Neural crest cell (in vitro differentiated cells): ENCODE measurements at regions not wholly inside any gene's neighbourhood (a gene's known extent, or its start where the extent isn't known, plus 50 kb on each side); places are given as distances from the start of the nearest gene placed in this dataset.

ENCODE experiments used
- DNase-seq: peaks from one replicate; pipeline ENCODE4 v3.0.0; 2021; ENCODE audit warnings: low read depth, mixed read lengths, low spot score
- H3K27ac Mint-ChIP-seq: one replicate; pipeline ENCODE4 v1.8.0; 2021; ENCODE audit warnings: mild to moderate bottlenecking, mixed read lengths; ENCODE audit not compliant: unreplicated experiment
- H3K27me3 Mint-ChIP-seq: 2 replicates; pipeline ENCODE4 v1.8.0; 2021; ENCODE audit warnings: low read depth, mild to moderate bottlenecking, mixed read lengths
- H3K36me3 Mint-ChIP-seq: 2 replicates; pipeline ENCODE4 v1.8.0; 2021; ENCODE audit warnings: low read depth, mild to moderate bottlenecking, mixed read lengths
- H3K4me1 Mint-ChIP-seq: 2 replicates; pipeline ENCODE4 v1.8.0; 2021; ENCODE audit warnings: mixed read lengths
- H3K4me3 Mint-ChIP-seq: one replicate; pipeline ENCODE4 v1.8.0; 2021; ENCODE audit warnings: mild to moderate bottlenecking, mixed read lengths
- H3K9me3 Mint-ChIP-seq: 2 replicates; pipeline ENCODE4 v1.8.0; 2021; ENCODE audit warnings: mixed read lengths
- CTCF ChIP-seq: fragments of 200-600 bp; sonication (generic); conservative IDR thresholded peaks from 2 replicates; pipeline ENCODE4 v1.5.0; 2021; ENCODE audit warnings: antibody characterized with exemption, mild to moderate bottlenecking

GRCh38 chr16:73339821-73340220, 291.9 kb upstream of the ZFHX3 start:
- no peaks in the 10 kb centered on the region for H3K9me3 Mint-ChIP-seq
- DNase-seq = no peak
- H3K27me3 Mint-ChIP-seq = no peaks in the 10 kb centered on the region
- H3K27ac Mint-ChIP-seq = no peak overlapping the region
- no peak overlapping the region for H3K4me3 Mint-ChIP-seq
- no peaks in the 10 kb centered on the region for H3K36me3 Mint-ChIP-seq
- TF ChIP-seq CTCF = no peak
- H3K4me1 Mint-ChIP-seq = no peaks in the 10 kb centered on the region

DNA sequence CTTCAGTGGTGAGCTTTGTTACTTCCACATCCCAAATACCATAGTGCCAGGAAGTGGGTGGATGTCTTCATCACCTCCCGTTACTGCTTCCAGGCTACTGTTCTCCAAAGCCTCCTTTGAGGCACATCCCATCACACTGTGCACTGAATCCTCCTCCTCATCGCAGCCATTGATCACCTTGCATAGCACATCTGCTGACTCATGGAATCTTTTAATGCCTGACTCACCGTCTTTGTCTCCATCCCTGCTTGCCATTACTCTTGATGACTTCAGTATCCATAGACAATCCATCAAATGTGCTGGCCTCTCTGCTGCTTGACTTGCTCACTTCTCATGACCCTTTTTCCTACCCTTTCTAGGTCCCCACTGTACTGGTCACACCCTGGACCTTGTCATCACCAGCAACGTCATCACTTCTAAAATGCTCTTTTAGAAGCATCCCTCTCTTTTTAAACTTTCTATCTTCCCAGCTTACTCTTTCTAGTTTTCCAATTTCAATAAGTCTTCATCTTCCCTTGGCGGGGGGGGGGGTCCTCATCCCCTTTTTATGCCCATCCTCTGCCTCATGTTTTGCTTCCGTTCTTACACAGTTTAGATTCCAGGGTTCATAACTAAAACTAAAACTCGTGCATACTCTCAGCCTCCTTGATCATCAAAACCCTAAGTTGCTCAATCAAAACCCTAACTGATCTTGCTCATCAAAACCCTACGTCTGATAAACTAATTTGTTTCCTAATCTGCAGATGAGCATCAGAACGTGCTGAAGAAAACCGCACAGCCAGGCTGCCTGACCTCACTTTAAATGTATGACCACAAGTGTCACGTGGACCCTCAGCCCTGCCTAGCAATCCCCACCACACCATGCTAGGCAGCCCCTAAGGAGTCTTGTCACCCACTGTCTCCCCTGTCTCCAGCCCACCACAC, 289.7 kb upstream of the ZFHX3 start:
- H3K36me3 Mint-ChIP-seq = no peaks in the 10 kb centered on the region
- DNase-seq = no peak
- H3K4me1 Mint-ChIP-seq = no peaks in the 10 kb centered on the region
- TF ChIP-seq CTCF = no peak
- no peak overlapping the region for H3K27ac Mint-ChIP-seq
- no peaks in the 10 kb centered on the region for H3K27me3 Mint-ChIP-seq
- no peaks in the 10 kb centered on the region for H3K9me3 Mint-ChIP-seq
- no peak overlapping the region for H3K4me3 Mint-ChIP-seq

DNA sequence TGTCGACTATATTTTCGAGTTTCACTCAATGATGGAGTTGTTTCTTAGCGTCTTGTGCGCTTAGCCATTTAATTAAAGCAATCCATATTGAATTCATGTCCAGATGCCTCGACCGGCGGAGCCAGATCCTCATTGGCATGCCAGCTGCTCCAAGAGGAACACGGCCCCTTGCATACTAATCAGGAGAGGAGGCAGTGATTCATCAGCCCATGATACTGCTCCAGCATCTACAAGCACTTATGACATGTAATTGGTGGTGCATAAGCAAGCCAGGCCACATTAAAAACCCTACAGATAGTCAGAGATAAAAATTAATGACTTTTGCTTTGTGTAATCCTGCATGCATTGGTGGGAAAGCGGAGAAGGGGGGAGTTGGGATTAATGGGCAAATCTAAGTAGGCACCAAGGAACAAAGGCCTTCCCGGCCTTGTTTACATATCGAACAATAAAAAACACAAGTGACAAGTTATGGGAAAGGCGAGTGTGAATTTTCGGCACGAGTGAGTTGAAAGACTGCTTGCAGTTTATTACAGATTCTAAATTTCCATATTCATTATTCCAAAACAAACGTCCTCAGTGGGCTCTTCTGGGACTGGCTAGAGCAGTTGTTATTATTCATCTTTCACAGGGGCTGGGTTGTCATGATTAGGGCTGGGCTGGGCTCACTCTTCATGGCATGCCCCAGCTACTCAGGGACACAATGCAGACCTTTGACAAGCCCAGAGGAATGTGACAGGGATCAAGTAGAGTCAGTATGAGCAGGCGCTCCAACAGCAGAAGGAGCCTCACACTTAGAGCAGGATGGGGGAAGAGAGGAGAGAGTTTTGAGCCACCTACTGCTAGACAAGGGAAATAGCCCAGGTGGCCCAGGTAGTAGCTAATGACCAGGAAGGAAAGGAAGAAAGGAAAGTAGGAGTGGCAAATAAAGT, 281.7 kb upstream of the ZFHX3 start:
- no peaks in the 10 kb centered on the region for H3K36me3 Mint-ChIP-seq
- no peak for DNase-seq
- no peak overlapping the region for H3K27ac Mint-ChIP-seq
- TF ChIP-seq CTCF = peak; percentile 40
- no peaks in the 10 kb centered on the region for H3K27me3 Mint-ChIP-seq
- no peak overlapping the region for H3K4me3 Mint-ChIP-seq
- peaks cover 2% of the 10 kb centered on the region for H3K9me3 Mint-ChIP-seq
- H3K4me1 Mint-ChIP-seq = no peaks in the 10 kb centered on the region

DNA sequence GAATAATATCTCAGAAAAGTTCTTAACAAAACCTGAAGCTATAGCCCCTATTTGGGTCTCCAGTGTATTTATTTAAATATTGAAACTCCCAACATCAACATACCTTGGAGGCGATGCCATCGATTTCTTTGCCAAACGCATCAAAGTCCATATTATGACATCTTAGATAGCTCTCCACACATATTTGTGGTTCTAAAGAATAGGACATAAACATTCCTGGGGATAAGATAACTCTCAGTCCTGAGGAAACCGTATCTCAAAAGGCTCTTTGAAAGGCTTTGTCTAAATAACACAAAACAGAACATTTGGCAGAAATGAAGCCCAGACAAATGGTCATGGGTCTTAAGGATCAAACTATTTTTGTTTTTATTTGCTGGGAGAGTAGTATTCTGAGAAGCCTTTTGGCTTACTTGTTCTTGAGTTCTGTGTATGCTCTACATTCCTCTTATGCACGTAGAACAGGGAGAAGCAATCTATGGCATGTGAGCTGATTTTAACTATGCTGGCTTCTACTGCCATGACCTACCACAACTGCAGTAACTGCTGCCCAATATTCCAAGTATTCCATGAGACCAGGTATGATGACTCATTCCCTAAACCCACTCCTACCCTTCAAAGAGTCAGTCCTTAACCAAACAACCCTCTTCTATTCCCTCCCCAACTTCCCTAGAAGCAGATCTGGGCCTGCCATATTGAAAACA, 279.0 kb upstream of the ZFHX3 start:
- no peaks in the 10 kb centered on the region for H3K27me3 Mint-ChIP-seq
- no peak for TF ChIP-seq CTCF
- no peak for DNase-seq
- H3K4me1 Mint-ChIP-seq = peaks cover 5% of the 10 kb centered on the region
- H3K27ac Mint-ChIP-seq = no peak overlapping the region
- no peak overlapping the region for H3K4me3 Mint-ChIP-seq
- peaks cover 2% of the 10 kb centered on the region for H3K9me3 Mint-ChIP-seq
- H3K36me3 Mint-ChIP-seq = no peaks in the 10 kb centered on the region

GRCh38 chr16:73326221-73326620, 278.3 kb upstream of the ZFHX3 start:
- Mint-ChIP-seq H3K4me3 (no peak overlapping the region), H3K4me1 (peaks cover 10% of the 10 kb centered on the region), H3K9me3 (peaks cover 2% of the 10 kb centered on the region), H3K36me3 (no peaks in the 10 kb centered on the region), H3K27me3 (no peaks in the 10 kb centered on the region), H3K27ac (no peak overlapping the region)
- no peak for DNase-seq
- no peak for TF ChIP-seq CTCF
